ENCODE measurements at regions not wholly inside any gene's neighbourhood (a gene's known extent, or its start where the extent isn't known, plus 50 kb on each side); places are given as distances from the start of the nearest gene placed in this dataset.

DNA sequence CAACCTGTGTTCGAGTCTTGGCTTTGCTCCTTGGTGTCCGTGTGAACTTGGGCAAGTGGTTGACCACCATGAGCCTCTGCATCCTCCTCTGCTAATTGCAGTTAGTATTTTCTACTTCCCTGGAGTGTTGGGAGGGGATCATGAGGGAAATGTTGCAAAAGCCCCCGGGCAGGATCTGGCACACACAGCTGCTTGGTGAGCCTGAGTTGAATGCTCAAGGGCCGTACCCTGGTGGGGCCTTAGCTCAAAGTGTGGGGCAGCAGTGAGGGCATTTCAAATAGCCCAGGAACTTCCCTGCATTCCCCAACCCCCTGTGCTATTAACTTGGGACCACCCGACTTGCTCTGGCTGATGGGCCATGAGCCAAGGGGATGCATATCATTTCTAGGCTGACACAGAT is 94.9 kb upstream of the SLC6A11 start:
- BruUV-seq (replicated peaks): no TSS peak
- ChIA-PET CTCF (no interaction called here), POLR2A (ENCODE audit: low non-redundant PET) (interaction anchor here (0.7 kb wide), 1 partner anchor 131 kb away, joined by 3 read pairs; no protein-coding TSS in a partner anchor)
- no peak for DNase-seq (ENCODE audit: low spot score)
- Histone ChIP-seq H3K4me3 (ENCODE audit: low read depth, low read length, poor library complexity, severe bottlenecking) (no peak overlapping the region), H3K27me3 (replicated peaks; ENCODE audit: insufficient read depth, low read depth, low read length, poor library complexity) (peaks cover 44% of the 10 kb centered on the region), H3K36me3 (ENCODE audit: insufficient read depth, low read length, poor library complexity, severe bottlenecking) (no peaks in the 10 kb centered on the region), H3K27ac (ENCODE audit: low read depth, low read length, poor library complexity, severe bottlenecking) (no peak overlapping the region), H3K9me3 (ENCODE audit: low read depth, low read length, poor library complexity, severe bottlenecking) (no peaks in the 10 kb centered on the region), H3K4me1 (ENCODE audit: insufficient read depth, low read length, poor library complexity, severe bottlenecking) (no peaks in the 10 kb centered on the region)
- intact Hi-C loops (cut with micrococcal nuclease; ENCODE audit: unreplicated experiment): no loop called here
- TF ChIP-seq, protein P1, sequence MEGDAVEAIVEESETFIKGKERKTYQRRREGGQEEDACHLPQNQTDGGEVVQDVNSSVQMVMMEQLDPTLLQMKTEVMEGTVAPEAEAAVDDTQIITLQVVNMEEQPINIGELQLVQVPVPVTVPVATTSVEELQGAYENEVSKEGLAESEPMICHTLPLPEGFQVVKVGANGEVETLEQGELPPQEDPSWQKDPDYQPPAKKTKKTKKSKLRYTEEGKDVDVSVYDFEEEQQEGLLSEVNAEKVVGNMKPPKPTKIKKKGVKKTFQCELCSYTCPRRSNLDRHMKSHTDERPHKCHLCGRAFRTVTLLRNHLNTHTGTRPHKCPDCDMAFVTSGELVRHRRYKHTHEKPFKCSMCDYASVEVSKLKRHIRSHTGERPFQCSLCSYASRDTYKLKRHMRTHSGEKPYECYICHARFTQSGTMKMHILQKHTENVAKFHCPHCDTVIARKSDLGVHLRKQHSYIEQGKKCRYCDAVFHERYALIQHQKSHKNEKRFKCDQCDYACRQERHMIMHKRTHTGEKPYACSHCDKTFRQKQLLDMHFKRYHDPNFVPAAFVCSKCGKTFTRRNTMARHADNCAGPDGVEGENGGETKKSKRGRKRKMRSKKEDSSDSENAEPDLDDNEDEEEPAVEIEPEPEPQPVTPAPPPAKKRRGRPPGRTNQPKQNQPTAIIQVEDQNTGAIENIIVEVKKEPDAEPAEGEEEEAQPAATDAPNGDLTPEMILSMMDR (conservative IDR thresholded peaks at IDR 0.05; ENCODE audit: low read depth, low read length): no peak
- TF ChIP-seq EZH2 (IDR thresholded peaks at IDR 0.05; ENCODE audit: borderline replicate concordance, low read depth, low read length, poor library complexity, severe bottlenecking): no peak

DNA sequence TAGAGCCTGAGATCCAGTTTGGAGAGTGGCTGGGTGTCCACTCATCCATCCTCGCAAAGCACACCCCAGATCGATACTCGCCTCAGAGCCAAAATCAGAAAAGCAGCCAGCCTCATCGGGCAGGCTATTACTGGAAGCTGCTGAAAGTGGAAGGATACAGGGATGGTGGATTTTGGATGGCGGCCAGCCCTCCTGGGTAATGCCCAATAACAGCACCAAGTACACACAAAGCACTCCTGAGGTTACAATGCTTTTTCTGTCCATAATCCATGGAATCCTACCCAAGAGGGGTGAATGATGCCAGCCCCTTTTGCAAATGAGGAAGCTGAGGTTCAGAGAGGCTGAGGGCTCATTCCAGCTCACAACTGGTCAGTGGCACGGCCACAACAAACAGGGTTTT is 93.1 kb upstream of the SLC6A11 start:
- DNase-seq (ENCODE audit: low spot score): no peak
- intact Hi-C loops (cut with micrococcal nuclease; ENCODE audit: unreplicated experiment): no loop called here
- H3K27me3 ChIP-seq (replicated peaks; ENCODE audit: insufficient read depth, low read depth, low read length, poor library complexity): peaks cover 50% of the 10 kb centered on the region
- H3K4me3 ChIP-seq (ENCODE audit: low read depth, low read length, poor library complexity, severe bottlenecking): no peak overlapping the region
- H3K27ac ChIP-seq (ENCODE audit: low read depth, low read length, poor library complexity, severe bottlenecking): no peak overlapping the region
- TF ChIP-seq EZH2 (IDR thresholded peaks at IDR 0.05; ENCODE audit: borderline replicate concordance, low read depth, low read length, poor library complexity, severe bottlenecking): no peak
- TF ChIP-seq, protein P1 (conservative IDR thresholded peaks at IDR 0.05; ENCODE audit: low read depth, low read length): no peak
- H3K4me1 ChIP-seq (ENCODE audit: insufficient read depth, low read length, poor library complexity, severe bottlenecking): no peaks in the 10 kb centered on the region
- ChIA-PET POLR2A (ENCODE audit: low non-redundant PET) (no interaction called here), CTCF (no interaction called here)
- no TSS peak for BruUV-seq (replicated peaks)
- no peaks in the 10 kb centered on the region for H3K9me3 ChIP-seq (ENCODE audit: low read depth, low read length, poor library complexity, severe bottlenecking)
- no peaks in the 10 kb centered on the region for H3K36me3 ChIP-seq (ENCODE audit: insufficient read depth, low read length, poor library complexity, severe bottlenecking)

DNA sequence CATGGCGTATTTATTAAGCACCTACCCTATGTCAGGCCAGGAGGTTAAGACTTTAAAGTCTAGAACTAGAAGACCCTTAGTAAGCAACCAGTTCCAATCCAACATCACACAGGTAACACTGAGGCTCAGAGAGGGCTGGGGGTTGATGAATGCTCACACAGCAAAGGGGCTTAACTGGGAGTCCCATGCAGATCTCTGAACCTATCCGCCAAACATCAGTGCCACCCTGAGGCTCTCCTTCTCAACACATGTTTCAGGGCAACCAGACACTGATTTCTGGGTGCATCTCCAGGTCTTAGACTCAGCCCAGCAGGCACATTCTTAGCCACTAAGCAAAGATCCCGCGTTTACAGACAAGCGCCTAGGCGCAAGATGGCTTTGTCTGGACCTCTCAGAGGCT is 92.0 kb upstream of the SLC6A11 start:
- TF ChIP-seq, protein P1 (conservative IDR thresholded peaks at IDR 0.05; ENCODE audit: low read depth, low read length): no peak
- TF ChIP-seq EZH2 (IDR thresholded peaks at IDR 0.05; ENCODE audit: borderline replicate concordance, low read depth, low read length, poor library complexity, severe bottlenecking): no peak
- Histone ChIP-seq H3K4me3 (ENCODE audit: low read depth, low read length, poor library complexity, severe bottlenecking) (no peak overlapping the region), H3K4me1 (ENCODE audit: insufficient read depth, low read length, poor library complexity, severe bottlenecking) (no peaks in the 10 kb centered on the region), H3K36me3 (ENCODE audit: insufficient read depth, low read length, poor library complexity, severe bottlenecking) (no peaks in the 10 kb centered on the region), H3K27ac (ENCODE audit: low read depth, low read length, poor library complexity, severe bottlenecking) (no peak overlapping the region), H3K27me3 (replicated peaks; ENCODE audit: insufficient read depth, low read depth, low read length, poor library complexity) (peaks cover 50% of the 10 kb centered on the region), H3K9me3 (ENCODE audit: low read depth, low read length, poor library complexity, severe bottlenecking) (no peaks in the 10 kb centered on the region)
- BruUV-seq (replicated peaks): no TSS peak
- CTCF ChIA-PET: no interaction called here
- POLR2A ChIA-PET (ENCODE audit: low non-redundant PET): no interaction called here
- intact Hi-C loops (cut with micrococcal nuclease; ENCODE audit: unreplicated experiment): no loop called here
- DNase-seq (ENCODE audit: low spot score): no peak

Data from A673 (cell line).